B cell (primary cell): ENCODE measurements at regions not wholly inside any gene's neighbourhood (a gene's known extent, or its start where the extent isn't known, plus 50 kb on each side); places are given as distances from the start of the nearest gene placed in this dataset.

Source experiments
- ATAC-seq: fragments of 200-7000 bp; cut with Tn5 transposase; one replicate; pipeline ENCODE4 v1.10.0; 2021; ENCODE audit warnings: low read depth, mild to moderate bottlenecking, moderate number of reproducible peaks, moderate library complexity
- CTCF ChIA-PET: fragments of 350-600 bp; sonication (Branson Sonifier 250); formaldehyde crosslinking; loops from one replicate; lab custom pipeline; 2021; ENCODE audit warnings: antibody characterized with exemption, inconsistent platforms; lab: Charles Lee
- POLR2A ChIA-PET: fragments of 350-600 bp; sonication (Branson Sonifier 250); formaldehyde crosslinking; loops from one replicate; lab custom pipeline; 2021; ENCODE audit warnings: antibody characterized with exemption; lab: Charles Lee
- DNase-seq: peaks from one replicate; pipeline ENCODE4 v3.0.0; 2013
- H2AFZ ChIP-seq: 2 replicates; pipeline ENCODE4 v1.6.1; 2012; ENCODE audit warnings: mild to moderate bottlenecking, low read depth, low read length; ENCODE audit not compliant: insufficient read depth, poor library complexity, severe bottlenecking
- H3K27ac ChIP-seq, 2 donors: 1 replicate in 1 of 2; 2 replicates in 1 of 2; pipeline ENCODE4 v1.5.1; 2012 to 2013; ENCODE audit warnings: low read length in 2 of 2, mild to moderate bottlenecking in 2 of 2, moderate library complexity in 1 of 2
- H3K27me3 ChIP-seq, 4 experiments: fragments of 200-600 bp in 1 of 4; sonication (generic) in 1 of 4; replicated peaks in 1 of 4; 1 replicate in 2 of 4; 2 replicates in 2 of 4; pipeline versions ENCODE4 v1.6.1 to v1.7.0; 2013 to 2016; ENCODE audit warnings: low read length in 3 of 4, mild to moderate bottlenecking in 2 of 4, mixed read lengths in 1 of 4, moderate library complexity in 1 of 4; ENCODE audit not compliant: insufficient read depth in 4 of 4, control insufficient read depth in 3 of 4; ENCODE audit errors: control extremely low read depth in 1 of 4
- H3K36me3 ChIP-seq, 2 experiments: replicated peaks in 1 of 2; 1 replicate in 1 of 2; 2 replicates in 1 of 2; pipeline versions ENCODE4 v1.6.1 to v1.7.1; 2013; ENCODE audit warnings: low read length in 1 of 2; ENCODE audit not compliant: insufficient read depth in 2 of 2, control insufficient read depth in 1 of 2; ENCODE audit errors: control extremely low read depth in 1 of 2, extremely low read depth in 1 of 2
- H3K4me1 ChIP-seq, 2 donors: fragments of 200-600 bp in 1 of 2; sonication (generic) in 1 of 2; 1 replicate in 1 of 2; 2 replicates in 1 of 2; pipeline versions ENCODE4 v1.5.1 to v1.6.1; 2013 to 2017; ENCODE audit warnings: low read length in 2 of 2; ENCODE audit not compliant: control insufficient read depth in 2 of 2, insufficient read depth in 2 of 2
- H3K4me2 ChIP-seq: replicated peaks from 2 replicates; pipeline ENCODE3; 2012; ENCODE audit warnings: mild to moderate bottlenecking, low read depth, low read length; ENCODE audit not compliant: poor library complexity, severe bottlenecking
- H3K4me3 ChIP-seq, 5 experiments: fragments of 200-600 bp in 1 of 5; sonication (generic) in 1 of 5; 1 replicate in 3 of 5; 2 replicates in 2 of 5; pipeline versions ENCODE4 v1.5.1 to v1.7.0; 2011 to 2016; ENCODE audit warnings: low read length in 4 of 5, mild to moderate bottlenecking in 4 of 5, low read depth in 2 of 5, control low read depth in 1 of 5, moderate library complexity in 1 of 5; ENCODE audit not compliant: insufficient read depth in 1 of 5; ENCODE audit errors: control extremely low read depth in 1 of 5, extremely low read depth in 1 of 5
- H3K79me2 ChIP-seq: fragments of 200-600 bp; sonication (generic); one replicate; pipeline ENCODE4 v1.6.0; 2016; ENCODE audit warnings: low read length; ENCODE audit not compliant: control insufficient read depth, insufficient read depth
- H3K9ac ChIP-seq: fragments of 200-600 bp; sonication (generic); 2 replicates; pipeline ENCODE4 v1.6.1; 2017; ENCODE audit warnings: mild to moderate bottlenecking, low read length, moderate library complexity
- H3K9me3 ChIP-seq, 3 donors: one replicate each; pipeline versions ENCODE4 v1.6.1 to v1.7.1; 2013; ENCODE audit warnings: low read length in 2 of 3; ENCODE audit not compliant: control insufficient read depth in 2 of 3, insufficient read depth in 1 of 3; ENCODE audit errors: control extremely low read depth in 1 of 3
- H4K20me1 ChIP-seq: 2 replicates; pipeline ENCODE4 v1.6.0; 2012; ENCODE audit warnings: mild to moderate bottlenecking, low read length; ENCODE audit not compliant: insufficient read depth, control insufficient read depth, poor library complexity, severe bottlenecking
- H3K27ac Mint-ChIP-seq: one replicate; pipeline ENCODE4 v1.8.0; 2021; ENCODE audit warnings: mixed read lengths
- H3K27me3 Mint-ChIP-seq: one replicate; pipeline ENCODE4 v1.8.0; 2021; ENCODE audit warnings: mixed read lengths
- H3K4me1 Mint-ChIP-seq: one replicate; pipeline ENCODE4 v1.8.0; 2021; ENCODE audit warnings: mixed read lengths
- H3K4me3 Mint-ChIP-seq: one replicate; pipeline ENCODE4 v1.8.0; 2021; ENCODE audit warnings: mixed read lengths
- H3K9me3 Mint-ChIP-seq: one replicate; pipeline ENCODE4 v1.8.0; 2022; ENCODE audit warnings: mixed read lengths; ENCODE audit not compliant: insufficient read depth
- CTCF ChIP-seq: fragments of 200-600 bp; IDR thresholded peaks from one replicate; pipeline ENCODE4 v1.8.0; 2022; ENCODE audit warnings: antibody characterized with exemption, mild to moderate bottlenecking
- EZH2 ChIP-seq: IDR thresholded peaks from 2 replicates; pipeline ENCODE4 v1.6.1; 2012; ENCODE audit warnings: borderline replicate concordance, low read depth, mild to moderate bottlenecking, moderate library complexity, low read length; ENCODE audit not compliant: insufficient read depth, poor library complexity, severe bottlenecking
- WGBS: methylation state at CpG from one replicate; pipeline ENCODE4 v1.1.5; 2013; ENCODE audit warnings: missing lambda C conversion rate; ENCODE audit not compliant: insufficient coverage; 5-methylcytosine and 5-hydroxymethylcytosine counted together
- intact Hi-C: fragments of 100-400 bp; cut with micrococcal nuclease; formaldehyde crosslinking; loops from one replicate; pipeline ENCODE4 v1.10.0; 2022

- POLR2A ChIA-PET: no interaction called here
- H3K27me3 Mint-ChIP-seq: no peaks in the 10 kb centered on the region
- Histone ChIP-seq H3K27ac (no peak overlapping the region), H3K9ac (no peak overlapping the region), H3K4me3 (no peak overlapping the region), H3K36me3 (no peaks in the 10 kb centered on the region), H3K79me2 (no peaks in the 10 kb centered on the region), H3K27me3 (no peaks in the 10 kb centered on the region), H3K4me2 (no peak overlapping the region), H3K4me1 (no peaks in the 10 kb centered on the region), H3K9me3 (peaks cover 0 to 12% (median 3%) of the 10 kb centered on the region in 3 donors), H4K20me1 (no peaks in the 10 kb centered on the region), H2AFZ (no peak overlapping the region)
- no peak overlapping the region for H3K4me3 Mint-ChIP-seq
- intact Hi-C loops: no loop called here
- H3K4me1 Mint-ChIP-seq: no peaks in the 10 kb centered on the region
- ATAC-seq (no peak), DNase-seq (no peak)
- peaks cover 8% of the 10 kb centered on the region for H3K9me3 Mint-ChIP-seq
- H3K27ac Mint-ChIP-seq: no peak overlapping the region
- TF ChIP-seq CTCF (no peak), EZH2 (no peak)
- CTCF ChIA-PET: no interaction called here
Measured at GRCh38 chr12:85653731-85654455, 182.3 kb downstream of the RASSF9 start.

GRCh38 chr12:85654456-85654840 is 181.8 kb downstream of the RASSF9 start:
- CTCF ChIA-PET: no interaction called here

More at GRCh38 chr12:85654456-85654840, 181.8 kb downstream of the RASSF9 start:
- H3K36me3 ChIP-seq: no peaks in the 10 kb centered on the region
- Mint-ChIP-seq H3K4me3 (no peak overlapping the region), H3K9me3 (peaks cover 8% of the 10 kb centered on the region), H3K4me1 (no peaks in the 10 kb centered on the region), H3K27ac (no peak overlapping the region), H3K27me3 (no peaks in the 10 kb centered on the region)
- no peak for ATAC-seq
- POLR2A ChIA-PET: no interaction called here
- no peaks in the 10 kb centered on the region for H3K79me2 ChIP-seq
- no peak for DNase-seq
- no peak overlapping the region for H3K4me3 ChIP-seq
- H3K9me3 ChIP-seq: peaks cover 0 to 16% (median 3%) of the 10 kb centered on the region in 3 donors
- intact Hi-C loops: no loop called here
- no peaks in the 10 kb centered on the region for H4K20me1 ChIP-seq
- H3K27ac ChIP-seq: no peak overlapping the region
- no peak overlapping the region for H2AFZ ChIP-seq
- no peak overlapping the region for H3K4me2 ChIP-seq
- no peaks in the 10 kb centered on the region for H3K27me3 ChIP-seq
- H3K9ac ChIP-seq: no peak overlapping the region
- H3K4me1 ChIP-seq: no peaks in the 10 kb centered on the region
- TF ChIP-seq CTCF (no peak), EZH2 (no peak)
- WGBS: 69% methylated on average over 3 of the region's 3 CpGs
